Panc1 (cell line): ENCODE measurements at regions not wholly inside any gene's neighbourhood (a gene's known extent, or its start where the extent isn't known, plus 50 kb on each side); places are given as distances from the start of the nearest gene placed in this dataset.

Experiments
- POLR2AphosphoS5 ChIP-seq: IDR thresholded peaks from 2 replicates; pipeline ENCODE4 v1.6.1; 2012; ENCODE audit warnings: mild to moderate bottlenecking, low read depth, low read length, moderate library complexity
- SIN3A ChIP-seq: IDR thresholded peaks from 2 replicates; pipeline ENCODE4 v1.6.1; 2012; ENCODE audit warnings: low read depth, mild to moderate bottlenecking, low read length, moderate library complexity, borderline replicate concordance; ENCODE audit not compliant: insufficient read depth
- TCF7L2 ChIP-seq: IDR thresholded peaks from 2 replicates; pipeline ENCODE4 v1.6.1; 2011; ENCODE audit warnings: mild to moderate bottlenecking, low read depth, low read length, inconsistent platforms
- TF ChIP-seq, protein P1 (sequence below): fragments of 450-650 bp; IDR thresholded peaks from 2 replicates; pipeline ENCODE4 v1.5.1; 2017; ENCODE audit warnings: mild to moderate bottlenecking
- TF ChIP-seq, protein P2 (sequence below), 2 experiments: IDR thresholded peaks; 2 replicates each; pipeline ENCODE4 v1.6.1; 2011 to 2012; ENCODE audit warnings: low read depth in 2 of 2, control low read depth in 1 of 2, low read length in 1 of 2, mild to moderate bottlenecking in 1 of 2, moderate library complexity in 1 of 2; ENCODE audit not compliant: insufficient read depth in 1 of 2

- TF ChIP-seq, protein P1, sequence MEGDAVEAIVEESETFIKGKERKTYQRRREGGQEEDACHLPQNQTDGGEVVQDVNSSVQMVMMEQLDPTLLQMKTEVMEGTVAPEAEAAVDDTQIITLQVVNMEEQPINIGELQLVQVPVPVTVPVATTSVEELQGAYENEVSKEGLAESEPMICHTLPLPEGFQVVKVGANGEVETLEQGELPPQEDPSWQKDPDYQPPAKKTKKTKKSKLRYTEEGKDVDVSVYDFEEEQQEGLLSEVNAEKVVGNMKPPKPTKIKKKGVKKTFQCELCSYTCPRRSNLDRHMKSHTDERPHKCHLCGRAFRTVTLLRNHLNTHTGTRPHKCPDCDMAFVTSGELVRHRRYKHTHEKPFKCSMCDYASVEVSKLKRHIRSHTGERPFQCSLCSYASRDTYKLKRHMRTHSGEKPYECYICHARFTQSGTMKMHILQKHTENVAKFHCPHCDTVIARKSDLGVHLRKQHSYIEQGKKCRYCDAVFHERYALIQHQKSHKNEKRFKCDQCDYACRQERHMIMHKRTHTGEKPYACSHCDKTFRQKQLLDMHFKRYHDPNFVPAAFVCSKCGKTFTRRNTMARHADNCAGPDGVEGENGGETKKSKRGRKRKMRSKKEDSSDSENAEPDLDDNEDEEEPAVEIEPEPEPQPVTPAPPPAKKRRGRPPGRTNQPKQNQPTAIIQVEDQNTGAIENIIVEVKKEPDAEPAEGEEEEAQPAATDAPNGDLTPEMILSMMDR = no peak
- TF ChIP-seq SIN3A = no peak
- TF ChIP-seq POLR2AphosphoS5 = no peak
- TF ChIP-seq, protein P2, sequence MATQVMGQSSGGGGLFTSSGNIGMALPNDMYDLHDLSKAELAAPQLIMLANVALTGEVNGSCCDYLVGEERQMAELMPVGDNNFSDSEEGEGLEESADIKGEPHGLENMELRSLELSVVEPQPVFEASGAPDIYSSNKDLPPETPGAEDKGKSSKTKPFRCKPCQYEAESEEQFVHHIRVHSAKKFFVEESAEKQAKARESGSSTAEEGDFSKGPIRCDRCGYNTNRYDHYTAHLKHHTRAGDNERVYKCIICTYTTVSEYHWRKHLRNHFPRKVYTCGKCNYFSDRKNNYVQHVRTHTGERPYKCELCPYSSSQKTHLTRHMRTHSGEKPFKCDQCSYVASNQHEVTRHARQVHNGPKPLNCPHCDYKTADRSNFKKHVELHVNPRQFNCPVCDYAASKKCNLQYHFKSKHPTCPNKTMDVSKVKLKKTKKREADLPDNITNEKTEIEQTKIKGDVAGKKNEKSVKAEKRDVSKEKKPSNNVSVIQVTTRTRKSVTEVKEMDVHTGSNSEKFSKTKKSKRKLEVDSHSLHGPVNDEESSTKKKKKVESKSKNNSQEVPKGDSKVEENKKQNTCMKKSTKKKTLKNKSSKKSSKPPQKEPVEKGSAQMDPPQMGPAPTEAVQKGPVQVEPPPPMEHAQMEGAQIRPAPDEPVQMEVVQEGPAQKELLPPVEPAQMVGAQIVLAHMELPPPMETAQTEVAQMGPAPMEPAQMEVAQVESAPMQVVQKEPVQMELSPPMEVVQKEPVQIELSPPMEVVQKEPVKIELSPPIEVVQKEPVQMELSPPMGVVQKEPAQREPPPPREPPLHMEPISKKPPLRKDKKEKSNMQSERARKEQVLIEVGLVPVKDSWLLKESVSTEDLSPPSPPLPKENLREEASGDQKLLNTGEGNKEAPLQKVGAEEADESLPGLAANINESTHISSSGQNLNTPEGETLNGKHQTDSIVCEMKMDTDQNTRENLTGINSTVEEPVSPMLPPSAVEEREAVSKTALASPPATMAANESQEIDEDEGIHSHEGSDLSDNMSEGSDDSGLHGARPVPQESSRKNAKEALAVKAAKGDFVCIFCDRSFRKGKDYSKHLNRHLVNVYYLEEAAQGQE (IDR thresholded peaks at IDR 0.05; ENCODE audit: insufficient read depth in 1 of 2, low read depth in 2 of 2, low read length in 1 of 2) = no peak
- TF ChIP-seq TCF7L2 = no peak
Observed at GRCh38 chr11:127986073-127986472, 601.3 kb downstream of the ETS1 start.
